SK-N-SH treated with all-trans-retinoic acid at 6 μM for 48 hours (cell line): ENCODE measurements at regions not wholly inside any gene's neighbourhood (a gene's known extent, or its start where the extent isn't known, plus 50 kb on each side); places are given as distances from the start of the nearest gene placed in this dataset.

Source experiments
- ATAC-seq: fragments of 200-7000 bp; cut with Tn5 transposase; 3 replicates; pipeline ENCODE4 v1.9.1; 2020; ENCODE audit warnings: mild to moderate bottlenecking, moderate library complexity
- ARNTL ChIP-seq: fragments of 450-650 bp; formaldehyde crosslinking; IDR thresholded peaks from 2 replicates; pipeline ENCODE4 v1.5.0; 2020; ENCODE audit warnings: low read depth, mild to moderate bottlenecking, moderate library complexity, borderline replicate concordance
- BACH2 ChIP-seq: fragments of 250-450 bp; sonication (Bioruptor Pico); IDR thresholded peaks from 2 replicates; pipeline ENCODE4 v1.9.0; 2021; ENCODE audit warnings: mild to moderate bottlenecking, borderline replicate concordance
- CREB5 ChIP-seq: fragments of 250-450 bp; sonication (Bioruptor Pico); IDR thresholded peaks from 2 replicates; pipeline ENCODE4 v1.5.1; 2020; ENCODE audit warnings: low read depth, mild to moderate bottlenecking, moderate library complexity
- CSDC2 ChIP-seq: fragments of 250-450 bp; sonication (Bioruptor Pico); IDR thresholded peaks from 2 replicates; pipeline ENCODE4 v1.5.0; 2020; ENCODE audit warnings: mild to moderate bottlenecking, moderate library complexity
- CSRNP3 ChIP-seq: fragments of 250-450 bp; sonication (Bioruptor Pico); IDR thresholded peaks from 2 replicates; pipeline ENCODE4 v1.5.1; 2021; ENCODE audit warnings: mild to moderate bottlenecking, moderate library complexity
- ESRRG ChIP-seq: fragments of 250-450 bp; sonication (Bioruptor Pico); IDR thresholded peaks from 2 replicates; pipeline ENCODE4 v1.6.1; 2021; ENCODE audit warnings: mild to moderate bottlenecking
- GLIS3 ChIP-seq: fragments of 250-450 bp; sonication (Bioruptor Pico); IDR thresholded peaks from 2 replicates; pipeline ENCODE4 v1.5.0; 2020; ENCODE audit warnings: mild to moderate bottlenecking, moderate library complexity
- ISL1 ChIP-seq: fragments of 250-450 bp; sonication (Bioruptor Pico); IDR thresholded peaks from 2 replicates; pipeline ENCODE4 v2.1.2; 2022; ENCODE audit warnings: mild to moderate bottlenecking, moderate library complexity
- OSR1 ChIP-seq: fragments of 250-450 bp; sonication (Bioruptor Pico); IDR thresholded peaks from 2 replicates; pipeline ENCODE4 v1.8.0; 2022; ENCODE audit warnings: moderate library complexity, mild to moderate bottlenecking, inconsistent platforms
- PATZ1 ChIP-seq: fragments of 250-450 bp; sonication (Bioruptor Pico); IDR thresholded peaks from 2 replicates; pipeline ENCODE4 v1.8.0; 2020; ENCODE audit warnings: mild to moderate bottlenecking, moderate library complexity, borderline replicate concordance
- PPARA ChIP-seq: fragments of 250-450 bp; sonication (Bioruptor Pico); IDR thresholded peaks from 2 replicates; pipeline ENCODE4 v1.5.0; 2020; ENCODE audit warnings: mild to moderate bottlenecking, borderline replicate concordance
- RARB ChIP-seq: fragments of 250-450 bp; sonication (Bioruptor Pico); IDR thresholded peaks from 2 replicates; pipeline ENCODE4 v1.8.0; 2021; ENCODE audit warnings: mild to moderate bottlenecking, moderate library complexity
- SNAI2 ChIP-seq: fragments of 250-450 bp; sonication (Bioruptor Pico); IDR thresholded peaks from 2 replicates; pipeline ENCODE4 v1.5.0; 2020; ENCODE audit warnings: mild to moderate bottlenecking, moderate library complexity
- TCF4 ChIP-seq: fragments of 250-450 bp; sonication (Bioruptor Pico); IDR thresholded peaks from 2 replicates; pipeline ENCODE4 v1.8.0; 2021; ENCODE audit warnings: mild to moderate bottlenecking, moderate library complexity, borderline replicate concordance
- TOX ChIP-seq: fragments of 250-450 bp; sonication (Bioruptor Pico); IDR thresholded peaks from 2 replicates; pipeline ENCODE4 v1.8.0; 2021; ENCODE audit warnings: mild to moderate bottlenecking, moderate library complexity, borderline replicate concordance
- TSHZ2 ChIP-seq: fragments of 250-450 bp; sonication (Bioruptor Pico); IDR thresholded peaks from 2 replicates; pipeline ENCODE4 v1.5.0; 2020; ENCODE audit warnings: mild to moderate bottlenecking, moderate library complexity
- ZC3H10 ChIP-seq: fragments of 250-450 bp; sonication (Bioruptor Pico); IDR thresholded peaks from 2 replicates; pipeline ENCODE4 v1.5.1; 2021; ENCODE audit warnings: mild to moderate bottlenecking, moderate library complexity
- ZFP30 ChIP-seq: fragments of 450-650 bp; formaldehyde crosslinking; IDR thresholded peaks from 2 replicates; pipeline ENCODE4 v1.5.0; 2022; ENCODE audit warnings: mild to moderate bottlenecking, moderate library complexity
- ZNF565 ChIP-seq: fragments of 450-650 bp; formaldehyde crosslinking; conservative IDR thresholded peaks from 2 replicates; pipeline ENCODE4 v1.5.0; 2020; ENCODE audit warnings: low read depth, mild to moderate bottlenecking, moderate library complexity
- ZNF70 ChIP-seq: fragments of 450-650 bp; formaldehyde crosslinking; IDR thresholded peaks from 2 replicates; pipeline ENCODE4 v1.5.0; 2020; ENCODE audit warnings: mild to moderate bottlenecking, moderate library complexity
- ZNF8 ChIP-seq: fragments of 450-650 bp; formaldehyde crosslinking; IDR thresholded peaks from 2 replicates; pipeline ENCODE4 v1.5.0; 2020; ENCODE audit warnings: mild to moderate bottlenecking, moderate library complexity
- TF ChIP-seq, protein P1 (sequence below): fragments of 250-450 bp; sonication (Bioruptor Pico); IDR thresholded peaks from 2 replicates; pipeline ENCODE4 v1.8.0; 2021; ENCODE audit warnings: low read depth, mild to moderate bottlenecking, moderate library complexity, borderline replicate concordance

GRCh38 chr1:91589437-91589836 lies 88.8 kb downstream of the CDC7 start (continued):
- TF ChIP-seq ARNTL (CRISPR knock-in tag) (no peak), BACH2 (no peak), TOX (CRISPR knock-in tag) (no peak), ZNF70 (CRISPR knock-in tag) (no peak), ZNF8 (no peak), PPARA (CRISPR knock-in tag) (no peak)

DNA sequence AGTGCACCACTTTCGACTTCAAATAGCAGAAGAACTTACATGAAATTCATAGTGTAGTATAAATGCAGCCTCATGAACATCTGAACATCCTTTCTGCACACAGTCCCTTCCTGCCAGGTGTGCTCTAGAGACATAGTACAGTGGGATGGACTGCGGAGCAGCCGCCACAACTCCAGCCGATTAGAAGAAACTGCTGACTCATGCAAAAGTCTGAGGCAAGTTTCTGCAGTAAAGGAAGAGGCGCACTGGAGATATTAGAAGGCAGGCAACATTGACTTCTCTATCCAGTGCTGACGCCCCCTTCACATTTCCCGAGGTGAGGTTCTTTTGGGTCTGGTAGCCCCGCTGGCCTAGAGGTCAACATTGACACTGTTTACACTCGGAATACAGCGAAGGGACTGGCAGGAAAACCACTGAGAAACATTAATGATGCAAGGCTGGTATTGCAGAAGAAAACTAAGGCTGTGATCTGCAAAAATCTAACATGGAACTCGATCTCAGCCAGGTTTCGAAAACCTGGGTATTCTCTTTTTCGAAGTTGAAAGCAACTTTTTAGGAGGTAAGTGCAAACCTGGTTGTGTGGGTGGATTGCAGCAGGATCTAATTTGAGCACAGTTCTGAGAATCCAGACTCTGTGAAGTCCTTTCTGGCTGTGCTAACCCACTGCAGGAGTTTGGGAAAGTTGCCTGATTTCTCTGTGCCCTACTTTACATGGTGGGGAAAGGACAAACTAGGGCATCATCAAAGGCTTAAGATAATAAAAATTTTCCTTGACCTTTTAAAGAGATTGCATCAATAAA lies 90.7 kb downstream of the CDC7 start:
- no peak; the same call in 2 of the 3 replicates for ATAC-seq
- TF ChIP-seq ZC3H10 (CRISPR knock-in tag): no peak

- ATAC-seq: no peak
- TF ChIP-seq BACH2 (no peak), ZNF70 (CRISPR knock-in tag) (no peak), CSRNP3 (CRISPR knock-in tag) (no peak), TCF4 (CRISPR knock-in tag) (no peak), ZC3H10 (CRISPR knock-in tag) (no peak), GLIS3 (CRISPR knock-in tag) (no peak), ZFP30 (CRISPR knock-in tag) (no peak), ZNF8 (no peak), RARB (CRISPR knock-in tag) (no peak), CREB5 (no peak), CSDC2 (CRISPR knock-in tag) (no peak), ESRRG (no peak), ISL1 (CRISPR knock-in tag) (no peak), TOX (CRISPR knock-in tag) (no peak), SNAI2 (no peak), OSR1 (no peak)
- TF ChIP-seq, protein P1, sequence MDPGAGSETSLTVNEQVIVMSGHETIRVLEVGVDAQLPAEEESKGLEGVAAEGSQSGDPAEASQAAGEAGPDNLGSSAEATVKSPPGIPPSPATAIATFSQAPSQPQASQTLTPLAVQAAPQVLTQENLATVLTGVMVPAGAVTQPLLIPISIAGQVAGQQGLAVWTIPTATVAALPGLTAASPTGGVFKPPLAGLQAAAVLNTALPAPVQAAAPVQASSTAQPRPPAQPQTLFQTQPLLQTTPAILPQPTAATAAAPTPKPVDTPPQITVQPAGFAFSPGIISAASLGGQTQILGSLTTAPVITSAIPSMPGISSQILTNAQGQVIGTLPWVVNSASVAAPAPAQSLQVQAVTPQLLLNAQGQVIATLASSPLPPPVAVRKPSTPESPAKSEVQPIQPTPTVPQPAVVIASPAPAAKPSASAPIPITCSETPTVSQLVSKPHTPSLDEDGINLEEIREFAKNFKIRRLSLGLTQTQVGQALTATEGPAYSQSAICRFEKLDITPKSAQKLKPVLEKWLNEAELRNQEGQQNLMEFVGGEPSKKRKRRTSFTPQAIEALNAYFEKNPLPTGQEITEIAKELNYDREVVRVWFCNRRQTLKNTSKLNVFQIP (CRISPR knock-in tag): no peak
These were observed 92.2 kb downstream of the CDC7 start for GRCh38 chr1:91592716-91593477.

DNA sequence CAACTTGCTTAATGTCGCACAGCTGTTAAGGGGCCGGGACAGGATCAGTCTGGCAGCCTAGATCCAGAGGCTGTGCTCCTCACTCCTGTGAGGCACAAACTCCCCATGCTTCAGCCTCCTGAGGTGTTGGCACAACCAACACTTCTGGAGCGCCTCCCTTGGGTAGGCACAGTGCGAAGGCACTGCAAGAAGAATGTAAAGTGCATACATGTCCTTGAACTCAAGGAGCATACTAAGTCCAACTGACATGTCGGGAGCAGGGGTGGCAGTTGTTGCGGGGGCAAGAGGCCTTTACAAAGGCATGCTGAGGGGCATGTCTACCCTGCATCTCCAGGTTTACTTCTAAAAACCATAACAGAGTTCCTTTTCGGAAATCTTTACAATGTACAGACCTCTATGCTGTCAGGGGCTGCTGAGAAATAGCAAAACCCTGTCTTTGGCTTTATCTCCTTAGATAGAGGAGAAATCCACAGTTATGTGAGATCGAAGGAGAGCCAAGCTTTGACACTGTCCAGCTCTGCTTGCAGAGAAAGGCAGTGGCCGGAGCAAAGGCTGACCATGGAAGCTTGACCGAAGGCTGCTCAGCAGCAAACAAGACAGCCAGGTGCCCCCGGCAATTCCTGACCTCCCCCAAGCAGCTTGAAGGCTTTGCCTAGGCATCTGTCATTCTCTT lies 93.9 kb downstream of the CDC7 start:
- TF ChIP-seq BACH2: no peak
- TF ChIP-seq, protein P1 (CRISPR knock-in tag): no peak
- TF ChIP-seq, all 23 proteins: peak for 0
- no peak for ATAC-seq

GRCh38 chr1:91596474-91596873 lies 95.8 kb downstream of the CDC7 start:
- ATAC-seq: no peak
- no peak for TF ChIP-seq TOX (CRISPR knock-in tag)
- TF ChIP-seq ZNF565: no peak
- TF ChIP-seq CSDC2 (CRISPR knock-in tag): no peak
- TF ChIP-seq ARNTL (CRISPR knock-in tag): no peak
- TF ChIP-seq TSHZ2 (CRISPR knock-in tag): no peak
- TF ChIP-seq ZNF8: no peak
- TF ChIP-seq PATZ1 (CRISPR knock-in tag): no peak
- TF ChIP-seq SNAI2: no peak
- TF ChIP-seq ESRRG: no peak
- no peak for TF ChIP-seq GLIS3 (CRISPR knock-in tag)
- no peak for TF ChIP-seq ZFP30 (CRISPR knock-in tag)
